PC-3 (cell line): ENCODE measurements at regions not wholly inside any gene's neighbourhood (a gene's known extent, or its start where the extent isn't known, plus 50 kb on each side); places are given as distances from the start of the nearest gene placed in this dataset.

ENCODE experiments used
- ATAC-seq: fragments of 200-7000 bp; cut with Tn5 transposase; 2 replicates; pipeline ENCODE4 v1.9.1; 2020; ENCODE audit warnings: mild to moderate bottlenecking, moderate library complexity
- BruUV-seq: library from RNA; stranded (reverse); fragments of 400-500 nt; replicated peaks from 2 replicates; lab custom pipeline; 2021; lab: Mats Ljungman, UMichigan
- CTCF ChIA-PET: fragments of 300-600 bp; sonication (Branson Sonifier 250); formaldehyde crosslinking; loops from one replicate; lab custom pipeline; 2022; ENCODE audit warnings: antibody characterized with exemption; lab: Charles Lee
- POLR2A ChIA-PET: fragments of 300-600 bp; sonication (Branson Sonifier 250); formaldehyde crosslinking; loops from one replicate; lab custom pipeline; 2022; ENCODE audit warnings: antibody characterized with exemption; ENCODE audit not compliant: unreplicated experiment; lab: Charles Lee
- DNase-seq: peaks from one replicate; pipeline ENCODE4 v3.0.0-alpha.2; 2015
- H2AFZ ChIP-seq: fragments of 300-600 bp; sonication (generic); 2 replicates; pipeline ENCODE4 v1.6.0; 2016; ENCODE audit warnings: antibody characterized with exemption, low read length
- H3F3A ChIP-seq: fragments of 300-600 bp; sonication (generic); one replicate; pipeline ENCODE4 v1.6.0; 2017; ENCODE audit warnings: antibody characterized with exemption, low read length, control low read depth, mild to moderate bottlenecking; ENCODE audit not compliant: unreplicated experiment
- H3K27ac ChIP-seq: fragments of 300-600 bp; sonication (generic); 2 replicates; pipeline ENCODE4 v1.5.1; 2016; ENCODE audit warnings: mild to moderate bottlenecking, low read length
- H3K27me3 ChIP-seq: fragments of 300-600 bp; sonication (generic); 2 replicates; pipeline ENCODE4 v1.6.1; 2016; ENCODE audit warnings: low read length, mixed read lengths
- H3K36me3 ChIP-seq: fragments of 300-600 bp; sonication (generic); 2 replicates; pipeline ENCODE4 v1.6.1; 2016; ENCODE audit warnings: low read depth, mixed run types, low read length, mixed read lengths
- H3K4me1 ChIP-seq: fragments of 300-600 bp; sonication (generic); 2 replicates; pipeline ENCODE4 v1.5.1; 2016; ENCODE audit warnings: low read length; ENCODE audit not compliant: insufficient read depth
- H3K4me2 ChIP-seq: fragments of 300-600 bp; sonication (generic); 2 replicates; pipeline ENCODE4 v1.6.0; 2016; ENCODE audit warnings: low read length
- H3K4me3 ChIP-seq: fragments of 300-600 bp; sonication (generic); 2 replicates; pipeline ENCODE4 v1.5.1; 2016; ENCODE audit warnings: mild to moderate bottlenecking, low read length, mixed read lengths
- H3K79me2 ChIP-seq: fragments of 300-600 bp; sonication (generic); 2 replicates; pipeline ENCODE4 v1.6.1; 2017; ENCODE audit warnings: low read length, mixed read lengths
- H3K9ac ChIP-seq: fragments of 300-600 bp; sonication (generic); 2 replicates; pipeline ENCODE4 v1.6.0; 2016; ENCODE audit warnings: mild to moderate bottlenecking, low read length
- H3K9me2 ChIP-seq: fragments of 300-600 bp; sonication (generic); replicated peaks from 2 replicates; pipeline ENCODE4 v1.6.1; 2016; ENCODE audit warnings: mixed run types, low read length, mixed read lengths
- H3K9me3 ChIP-seq: fragments of 300-600 bp; sonication (generic); 2 replicates; pipeline ENCODE4 v1.6.1; 2016; ENCODE audit warnings: low read length, mixed read lengths
- H4K20me1 ChIP-seq: fragments of 300-600 bp; sonication (generic); 2 replicates; pipeline ENCODE4 v1.6.1; 2016; ENCODE audit warnings: low read length, mixed read lengths
- EZH2 ChIP-seq: fragments of 300-600 bp; sonication (generic); IDR thresholded peaks from one replicate; pipeline ENCODE4 v1.6.1; 2017; ENCODE audit warnings: antibody characterized with exemption, mild to moderate bottlenecking, low read length; ENCODE audit not compliant: unreplicated experiment
- EZH2phosphoT487 ChIP-seq: fragments of 300-600 bp; sonication (generic); IDR thresholded peaks from 2 replicates; pipeline ENCODE4 v1.6.1; 2018; ENCODE audit warnings: mild to moderate bottlenecking, antibody characterized with exemption, low read length, borderline replicate concordance
- intact Hi-C: fragments of 100-400 bp; cut with micrococcal nuclease; formaldehyde crosslinking; loops from 2 replicates; pipeline ENCODE4 v1.9.0; 2023
- TF ChIP-seq, protein P1 (sequence below): fragments of 300-600 bp; sonication (generic); conservative IDR thresholded peaks from 2 replicates; pipeline ENCODE4 v1.5.1; 2017; ENCODE audit warnings: antibody characterized with exemption, low read depth, mild to moderate bottlenecking, low read length

DNA sequence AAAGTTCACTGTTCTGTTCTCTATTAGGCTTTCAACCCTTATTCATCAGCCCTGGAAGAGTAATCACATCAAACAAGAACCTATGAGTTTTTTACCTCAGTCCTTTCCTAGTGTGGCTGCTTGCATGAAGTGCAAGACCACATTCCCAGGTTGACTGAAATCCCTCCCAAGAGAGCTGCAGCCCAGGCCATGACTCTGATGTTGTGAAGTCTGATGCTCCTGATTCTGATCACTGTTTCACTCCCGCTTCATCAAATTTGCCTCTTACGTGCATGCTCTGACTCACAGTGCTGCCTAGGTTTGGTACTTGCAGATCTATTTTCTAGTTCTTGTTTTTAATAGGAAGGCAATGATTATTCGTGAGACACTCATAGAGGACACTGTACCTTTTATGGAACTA, 58.2 kb upstream of the DSEL start:
- DNase-seq (no peak), ATAC-seq (no peak)
- Histone ChIP-seq H3K4me3 (no peak overlapping the region), H3K36me3 (no peaks in the 10 kb centered on the region), H3K4me1 (no peaks in the 10 kb centered on the region), H3K27me3 (no peaks in the 10 kb centered on the region), H3K9me3 (no peaks in the 10 kb centered on the region), H3K9ac (no peak overlapping the region), H3K27ac (no peak overlapping the region), H3F3A (no peaks in the 10 kb centered on the region), H4K20me1 (no peaks in the 10 kb centered on the region), H2AFZ (0 out of 2 replicates have a peak overlapping the region, but pooled peaks have one; percentile 51), H3K79me2 (no peaks in the 10 kb centered on the region), H3K4me2 (no peak overlapping the region), H3K9me2 (no peaks in the 10 kb centered on the region)
- ChIA-PET CTCF (no interaction called here), POLR2A (no interaction called here)
- no TSS peak for BruUV-seq
- no peak for TF ChIP-seq EZH2phosphoT487
- intact Hi-C loops = no loop called here

DNA sequence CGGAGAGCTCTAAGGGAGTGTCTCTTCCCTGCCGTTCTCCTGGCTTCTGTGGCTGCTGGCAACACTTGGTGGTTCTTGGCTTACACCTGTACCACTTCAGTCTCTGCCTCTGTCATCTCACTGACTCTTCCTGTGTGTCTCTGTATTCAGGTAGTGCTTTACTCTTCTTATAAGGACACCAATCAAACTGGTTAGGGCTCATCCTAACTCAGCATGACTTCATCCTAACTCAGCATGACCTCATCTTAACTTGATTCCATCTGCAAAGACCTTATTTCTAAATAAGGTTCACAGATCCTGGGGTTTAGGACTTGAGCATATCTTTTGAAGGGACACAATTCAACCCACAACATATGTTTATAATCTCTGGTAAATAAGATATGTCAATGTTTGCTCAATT, 51.6 kb upstream of the DSEL start:
- DNase-seq (peak; percentile 30), ATAC-seq (no peak)
- no peaks in the 10 kb centered on the region for H3K9me3 ChIP-seq
- no peak overlapping the region for H3K4me3 ChIP-seq
- H3F3A ChIP-seq = no peaks in the 10 kb centered on the region
- no peaks in the 10 kb centered on the region for H4K20me1 ChIP-seq
- CTCF ChIA-PET = no interaction called here
- no peak overlapping the region for H3K4me2 ChIP-seq
- H3K4me1 ChIP-seq = peaks cover 8% of the 10 kb centered on the region
- H3K27me3 ChIP-seq = no peaks in the 10 kb centered on the region
- TF ChIP-seq EZH2 (no peak), EZH2phosphoT487 (no peak)
- TF ChIP-seq, protein P1, sequence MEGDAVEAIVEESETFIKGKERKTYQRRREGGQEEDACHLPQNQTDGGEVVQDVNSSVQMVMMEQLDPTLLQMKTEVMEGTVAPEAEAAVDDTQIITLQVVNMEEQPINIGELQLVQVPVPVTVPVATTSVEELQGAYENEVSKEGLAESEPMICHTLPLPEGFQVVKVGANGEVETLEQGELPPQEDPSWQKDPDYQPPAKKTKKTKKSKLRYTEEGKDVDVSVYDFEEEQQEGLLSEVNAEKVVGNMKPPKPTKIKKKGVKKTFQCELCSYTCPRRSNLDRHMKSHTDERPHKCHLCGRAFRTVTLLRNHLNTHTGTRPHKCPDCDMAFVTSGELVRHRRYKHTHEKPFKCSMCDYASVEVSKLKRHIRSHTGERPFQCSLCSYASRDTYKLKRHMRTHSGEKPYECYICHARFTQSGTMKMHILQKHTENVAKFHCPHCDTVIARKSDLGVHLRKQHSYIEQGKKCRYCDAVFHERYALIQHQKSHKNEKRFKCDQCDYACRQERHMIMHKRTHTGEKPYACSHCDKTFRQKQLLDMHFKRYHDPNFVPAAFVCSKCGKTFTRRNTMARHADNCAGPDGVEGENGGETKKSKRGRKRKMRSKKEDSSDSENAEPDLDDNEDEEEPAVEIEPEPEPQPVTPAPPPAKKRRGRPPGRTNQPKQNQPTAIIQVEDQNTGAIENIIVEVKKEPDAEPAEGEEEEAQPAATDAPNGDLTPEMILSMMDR = no peak
- intact Hi-C loops = no loop called here
- no peaks in the 10 kb centered on the region for H3K36me3 ChIP-seq
- no peaks in the 10 kb centered on the region for H3K79me2 ChIP-seq
- no TSS peak for BruUV-seq
- POLR2A ChIA-PET = no interaction called here
- H3K27ac ChIP-seq = no peak overlapping the region
- H3K9ac ChIP-seq = no peak overlapping the region
- peak overlapping the region; percentile 17; the same call in 1 of the 2 replicates for H2AFZ ChIP-seq
- H3K9me2 ChIP-seq = 0 out of 2 replicates have a peak, but pooled peaks cover 3% of the 10 kb centered on the region
